Mucosa of descending colon (tissue), 3 donors: ENCODE measurements at regions not wholly inside any gene's neighbourhood (a gene's known extent, or its start where the extent isn't known, plus 50 kb on each side); places are given as distances from the start of the nearest gene placed in this dataset.

Experiments used
- ATAC-seq: fragments of 200-7000 bp; cut with Tn5 transposase; one replicate; pipeline ENCODE4 v1.9.1; 2020; ENCODE audit warnings: mild to moderate bottlenecking, moderate library complexity
- DNase-seq, 3 donors: peaks; one replicate each; pipeline ENCODE4 v3.0.0-alpha.2; 2020
- H3K36me3 ChIP-seq: fragments of 200-600 bp; one replicate; pipeline ENCODE4 v1.8.0; 2021; ENCODE audit warnings: low read depth, mild to moderate bottlenecking
- H3K4me1 ChIP-seq: fragments of 200-600 bp; one replicate; pipeline ENCODE4 v1.8.0; 2021; ENCODE audit warnings: low read depth, mild to moderate bottlenecking
- H3K4me3 ChIP-seq: fragments of 200-600 bp; one replicate; pipeline ENCODE4 v1.8.0; 2021; ENCODE audit warnings: mild to moderate bottlenecking
- H3K9me3 ChIP-seq: fragments of 200-600 bp; one replicate; pipeline ENCODE4 v1.8.0; 2021; ENCODE audit warnings: mild to moderate bottlenecking
- CTCF ChIP-seq: fragments of 200-600 bp; IDR thresholded peaks from one replicate; pipeline ENCODE4 v1.8.0; 2022; ENCODE audit warnings: antibody characterized with exemption, mild to moderate bottlenecking
- intact Hi-C, 2 donors: fragments of 100-400 bp; cut with DNase I in 1 of 2; cut with micrococcal nuclease in 1 of 2; formaldehyde crosslinking; loops; one replicate each; pipeline versions ENCODE4 v1.11.0 to v1.11.1; 2022; cut with DNase I, micrococcal nuclease
- donor health status: DM: no; HTN: no; CAD: no; lungs with moderate emphysema.
- donor health status: DM: no; HTN: no; CAD: no.
- donor health status: DM: no; HTN: yes; CAD: no.

- Histone ChIP-seq H3K36me3 (no peaks in the 10 kb centered on the region), H3K4me1 (no peaks in the 10 kb centered on the region), H3K9me3 (no peaks in the 10 kb centered on the region), H3K4me3 (no peak overlapping the region)
- DNase-seq (no peak), ATAC-seq (no peak)
- intact Hi-C loops = no loop called here
- no peak for TF ChIP-seq CTCF
Observed at GRCh38 chr16:52817696-52818095, 235.0 kb downstream of the CHD9NB start.

DNA sequence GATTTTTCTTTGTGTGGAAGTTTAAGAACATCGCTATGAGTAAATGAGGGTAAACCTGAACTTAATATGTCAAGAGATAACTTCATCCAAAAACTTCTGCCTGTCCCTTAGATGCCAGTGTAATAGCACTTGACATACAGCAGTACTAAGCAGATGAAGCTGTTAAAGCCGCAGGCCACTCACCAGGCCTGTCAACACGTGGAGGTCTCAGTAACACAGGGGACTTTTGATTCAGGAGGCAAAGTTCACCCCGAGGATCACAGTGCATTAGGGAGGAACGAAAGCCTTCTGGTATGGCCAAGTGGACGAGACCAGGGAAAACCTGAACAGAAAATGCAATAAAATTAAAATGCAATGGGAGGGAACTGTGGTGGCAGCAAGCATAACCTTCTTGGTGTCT, 235.7 kb downstream of the CHD9NB start:
- no peak for TF ChIP-seq CTCF
- Histone ChIP-seq H3K9me3 (no peaks in the 10 kb centered on the region), H3K36me3 (no peaks in the 10 kb centered on the region), H3K4me3 (no peak overlapping the region), H3K4me1 (no peaks in the 10 kb centered on the region)
- ATAC-seq (no peak), DNase-seq (no peak)
- intact Hi-C loops = no loop called here

DNA sequence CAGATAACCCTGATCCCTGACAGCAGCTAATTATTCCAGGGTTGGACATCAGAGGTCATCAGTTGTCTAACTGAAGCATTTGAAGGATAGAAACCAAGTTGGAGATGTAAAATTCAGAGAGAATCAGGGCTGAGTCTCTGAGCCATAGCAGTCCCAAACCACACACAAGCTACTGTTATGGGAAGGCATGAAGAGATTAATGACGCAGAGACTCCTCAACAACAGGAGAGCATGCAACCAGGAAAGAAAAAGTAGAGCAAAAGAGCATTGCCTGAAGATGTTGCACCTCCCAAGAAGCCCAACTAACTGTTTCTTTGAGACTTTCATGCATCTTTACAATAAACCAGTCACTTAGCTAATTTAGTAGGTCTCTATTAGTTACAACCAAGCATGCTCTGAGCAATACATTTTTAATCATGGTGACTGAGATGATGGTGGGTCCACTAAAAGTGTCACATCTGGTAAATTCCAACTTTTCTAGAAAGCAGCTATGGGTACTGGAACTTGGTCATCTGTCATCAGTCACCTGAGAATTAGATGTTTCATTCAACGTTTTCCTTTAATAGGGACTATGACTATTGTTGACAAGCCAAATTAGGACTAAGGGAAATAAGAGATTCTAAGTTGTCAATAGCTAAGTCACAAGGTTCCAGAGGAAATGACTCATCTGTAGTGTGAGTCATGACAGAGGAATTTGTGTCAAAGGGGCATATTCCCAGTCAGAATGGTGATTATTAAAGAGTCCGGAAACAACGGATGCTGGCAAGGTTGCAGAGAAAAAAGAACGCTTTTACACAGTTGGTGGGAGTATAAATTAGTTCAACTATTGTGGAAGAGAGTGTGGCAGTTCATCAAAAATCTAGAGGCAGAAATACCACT, 239.8 kb downstream of the CHD9NB start:
- Histone ChIP-seq H3K9me3 (no peaks in the 10 kb centered on the region), H3K4me1 (no peaks in the 10 kb centered on the region), H3K4me3 (no peak overlapping the region), H3K36me3 (no peaks in the 10 kb centered on the region)
- no peak for DNase-seq
- no peak for ATAC-seq
- TF ChIP-seq CTCF = no peak
- intact Hi-C loops = no loop called here

DNA sequence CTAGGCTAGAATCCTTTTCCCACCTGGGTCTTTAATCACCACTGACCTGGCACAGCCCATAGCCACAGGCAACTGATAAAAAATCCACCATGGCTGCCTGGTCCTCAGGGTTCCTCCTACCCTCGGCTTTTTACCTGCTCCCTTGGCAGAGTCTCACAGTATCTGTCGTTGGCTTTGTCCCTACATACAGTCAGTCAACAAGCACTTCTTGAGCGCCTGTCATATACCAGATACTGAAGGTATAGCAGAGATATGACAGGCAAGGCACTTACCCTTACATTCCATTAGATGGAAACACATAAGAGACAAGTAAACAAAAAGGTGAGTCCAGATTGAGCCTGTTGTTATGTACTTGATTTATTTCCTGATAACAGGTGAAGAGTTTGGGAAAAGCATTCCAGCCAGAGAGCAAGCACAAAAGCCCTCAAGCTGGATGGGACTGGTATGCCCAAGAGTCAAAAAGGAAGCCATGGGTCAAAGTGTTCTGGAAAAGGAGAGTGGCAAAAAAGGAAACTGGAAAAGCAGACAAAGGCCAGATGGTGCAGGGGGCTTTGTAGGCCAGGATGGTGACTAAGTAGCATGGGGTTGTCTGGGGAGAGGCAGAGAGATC, 247.0 kb downstream of the CHD9NB start:
- ATAC-seq (no peak), DNase-seq (no peak)
- Histone ChIP-seq H3K4me3 (no peak overlapping the region), H3K4me1 (no peaks in the 10 kb centered on the region), H3K9me3 (no peaks in the 10 kb centered on the region), H3K36me3 (no peaks in the 10 kb centered on the region)
- intact Hi-C loops = no loop called here
- TF ChIP-seq CTCF = no peak

DNA sequence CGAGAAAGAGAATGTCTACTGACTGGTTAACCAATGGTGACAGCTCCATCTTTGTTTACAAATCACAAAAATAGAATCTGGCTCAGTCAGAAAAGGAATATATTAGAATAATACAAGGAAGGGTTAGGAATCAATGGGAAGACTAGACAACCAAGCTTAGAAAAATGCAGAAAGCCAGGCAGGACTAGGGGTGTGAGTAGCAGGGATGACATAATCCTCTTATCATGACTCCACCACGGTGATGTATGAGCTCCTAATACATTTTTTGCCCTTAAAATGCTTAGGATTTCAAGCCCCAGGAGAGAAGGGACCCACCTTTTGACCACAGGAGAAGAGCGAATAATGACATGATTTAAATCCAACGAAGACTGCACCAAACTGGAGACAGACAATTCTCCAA, 252.3 kb downstream of the CHD9NB start:
- Histone ChIP-seq H3K4me1 (no peaks in the 10 kb centered on the region), H3K9me3 (no peaks in the 10 kb centered on the region), H3K36me3 (no peaks in the 10 kb centered on the region), H3K4me3 (no peak overlapping the region)
- no peak for TF ChIP-seq CTCF
- ATAC-seq = no peak
- intact Hi-C loops = no loop called here
- DNase-seq = no peak
